ENCODE measurements at regions not wholly inside any gene's neighbourhood (a gene's known extent, or its start where the extent isn't known, plus 50 kb on each side); places are given as distances from the start of the nearest gene placed in this dataset.

DNA sequence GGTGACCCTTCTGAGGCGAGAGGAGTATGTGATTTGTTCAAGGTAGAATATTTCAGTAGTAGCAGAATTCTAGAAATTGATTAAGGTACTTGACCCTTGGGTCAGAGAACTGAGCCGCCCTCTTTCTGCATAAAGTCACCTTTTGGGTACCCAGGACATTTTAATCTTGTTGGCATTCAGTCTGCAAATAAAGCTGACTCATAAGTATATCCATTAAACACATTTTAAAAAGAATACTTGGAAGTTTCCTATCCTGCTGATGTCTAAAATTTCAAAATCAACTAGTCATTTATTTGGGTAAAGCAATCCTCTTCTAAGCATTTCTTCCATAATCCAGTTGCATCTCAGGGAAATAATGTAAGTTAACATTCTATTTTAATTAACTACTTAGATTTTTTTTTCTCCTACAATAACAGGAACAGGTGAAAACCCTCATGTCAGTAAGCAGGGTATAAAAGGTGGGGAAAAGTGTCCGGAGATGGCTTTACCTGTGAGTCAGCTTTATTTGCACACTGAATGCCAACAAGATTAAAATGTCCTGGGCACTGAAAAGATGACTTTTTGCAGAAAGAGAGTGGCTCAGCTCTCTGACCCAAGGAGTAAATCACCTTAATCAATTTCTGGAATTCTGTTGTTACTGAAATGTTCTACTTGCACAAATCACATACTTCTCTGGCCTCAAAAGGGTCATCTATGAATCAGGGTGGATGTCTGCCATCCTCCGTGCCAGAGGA lies 78.7 kb upstream of the ITGA6 start (continued):
- TF ChIP-seq, protein P1, sequence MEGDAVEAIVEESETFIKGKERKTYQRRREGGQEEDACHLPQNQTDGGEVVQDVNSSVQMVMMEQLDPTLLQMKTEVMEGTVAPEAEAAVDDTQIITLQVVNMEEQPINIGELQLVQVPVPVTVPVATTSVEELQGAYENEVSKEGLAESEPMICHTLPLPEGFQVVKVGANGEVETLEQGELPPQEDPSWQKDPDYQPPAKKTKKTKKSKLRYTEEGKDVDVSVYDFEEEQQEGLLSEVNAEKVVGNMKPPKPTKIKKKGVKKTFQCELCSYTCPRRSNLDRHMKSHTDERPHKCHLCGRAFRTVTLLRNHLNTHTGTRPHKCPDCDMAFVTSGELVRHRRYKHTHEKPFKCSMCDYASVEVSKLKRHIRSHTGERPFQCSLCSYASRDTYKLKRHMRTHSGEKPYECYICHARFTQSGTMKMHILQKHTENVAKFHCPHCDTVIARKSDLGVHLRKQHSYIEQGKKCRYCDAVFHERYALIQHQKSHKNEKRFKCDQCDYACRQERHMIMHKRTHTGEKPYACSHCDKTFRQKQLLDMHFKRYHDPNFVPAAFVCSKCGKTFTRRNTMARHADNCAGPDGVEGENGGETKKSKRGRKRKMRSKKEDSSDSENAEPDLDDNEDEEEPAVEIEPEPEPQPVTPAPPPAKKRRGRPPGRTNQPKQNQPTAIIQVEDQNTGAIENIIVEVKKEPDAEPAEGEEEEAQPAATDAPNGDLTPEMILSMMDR (IDR thresholded peaks at IDR 0.05 in 2 of 3, conservative IDR thresholded peaks at IDR 0.05 in 1 of 3; ENCODE audit: borderline replicate concordance in 1 of 3, insufficient read depth in 1 of 3, low read depth in 2 of 3, low read length in 2 of 3): no peak
- TF ChIP-seq SRF (IDR thresholded peaks at IDR 0.05; ENCODE audit: low read depth) (no peak), CEBPB (IDR thresholded peaks at IDR 0.05; ENCODE audit: low read depth) (no peak), POLR2AphosphoS5 (IDR thresholded peaks at IDR 0.05; ENCODE audit: low read depth, low read length) (no peak), ELF1 (IDR thresholded peaks at IDR 0.05; ENCODE audit: borderline replicate concordance, low read depth) (no peak), EZH2phosphoT487 (IDR thresholded peaks at IDR 0.05; ENCODE audit: borderline replicate concordance) (no peak), YY1 (IDR thresholded peaks at IDR 0.05; ENCODE audit: extremely low read depth, insufficient replicate concordance, low read depth, low read length) (no peak), FOSL1 (IDR thresholded peaks at IDR 0.05; ENCODE audit: low read depth) (no peak)

DNA sequence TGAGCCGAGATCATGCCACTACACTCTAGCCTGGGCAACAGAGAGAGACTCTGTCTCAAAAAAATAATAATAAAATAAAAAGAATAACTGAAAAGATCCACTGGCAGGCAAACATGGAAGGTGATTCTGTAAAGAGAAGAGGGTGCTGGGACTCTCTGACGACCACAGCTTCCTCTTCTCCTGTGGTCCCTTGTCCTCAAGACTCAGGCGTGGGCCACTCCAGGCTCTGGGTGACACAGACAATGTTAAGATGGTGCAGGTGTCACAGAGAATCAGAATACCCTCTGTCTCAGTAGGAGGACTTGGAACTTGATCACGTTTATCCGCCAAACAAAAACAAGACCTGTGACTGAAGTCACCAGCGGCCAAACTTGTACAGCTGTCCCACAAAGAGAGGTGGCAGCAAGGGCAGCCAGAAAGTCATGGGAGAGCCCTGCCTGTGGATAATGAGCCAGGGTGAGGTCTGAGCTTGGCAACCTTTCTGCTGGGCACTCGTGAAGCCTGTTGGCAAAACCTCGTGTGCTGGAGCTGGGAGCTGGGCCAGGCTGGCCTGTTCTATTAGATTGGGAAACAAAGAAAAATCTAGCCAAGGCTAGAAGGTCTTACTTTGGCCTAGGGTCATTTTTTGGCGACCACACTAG lies 76.4 kb upstream of the ITGA6 start:
- ATAC-seq: no peak
- BruUV-seq (replicated peaks): no TSS peak
- no peak for TF ChIP-seq YY1 (IDR thresholded peaks at IDR 0.05; ENCODE audit: extremely low read depth, insufficient replicate concordance, low read depth, low read length)
- TF ChIP-seq ZFX (IDR thresholded peaks at IDR 0.05): no peak
- no peak for TF ChIP-seq ELF1 (IDR thresholded peaks at IDR 0.05; ENCODE audit: borderline replicate concordance, low read depth)
- TF ChIP-seq SIN3A (IDR thresholded peaks at IDR 0.05; ENCODE audit: low read depth): no peak
- TF ChIP-seq ZNF274 (IDR thresholded peaks at IDR 0.05; ENCODE audit: low read depth, low read length): no peak
- TF ChIP-seq SRF (IDR thresholded peaks at IDR 0.05; ENCODE audit: low read depth): no peak
- TF ChIP-seq, protein P2, sequence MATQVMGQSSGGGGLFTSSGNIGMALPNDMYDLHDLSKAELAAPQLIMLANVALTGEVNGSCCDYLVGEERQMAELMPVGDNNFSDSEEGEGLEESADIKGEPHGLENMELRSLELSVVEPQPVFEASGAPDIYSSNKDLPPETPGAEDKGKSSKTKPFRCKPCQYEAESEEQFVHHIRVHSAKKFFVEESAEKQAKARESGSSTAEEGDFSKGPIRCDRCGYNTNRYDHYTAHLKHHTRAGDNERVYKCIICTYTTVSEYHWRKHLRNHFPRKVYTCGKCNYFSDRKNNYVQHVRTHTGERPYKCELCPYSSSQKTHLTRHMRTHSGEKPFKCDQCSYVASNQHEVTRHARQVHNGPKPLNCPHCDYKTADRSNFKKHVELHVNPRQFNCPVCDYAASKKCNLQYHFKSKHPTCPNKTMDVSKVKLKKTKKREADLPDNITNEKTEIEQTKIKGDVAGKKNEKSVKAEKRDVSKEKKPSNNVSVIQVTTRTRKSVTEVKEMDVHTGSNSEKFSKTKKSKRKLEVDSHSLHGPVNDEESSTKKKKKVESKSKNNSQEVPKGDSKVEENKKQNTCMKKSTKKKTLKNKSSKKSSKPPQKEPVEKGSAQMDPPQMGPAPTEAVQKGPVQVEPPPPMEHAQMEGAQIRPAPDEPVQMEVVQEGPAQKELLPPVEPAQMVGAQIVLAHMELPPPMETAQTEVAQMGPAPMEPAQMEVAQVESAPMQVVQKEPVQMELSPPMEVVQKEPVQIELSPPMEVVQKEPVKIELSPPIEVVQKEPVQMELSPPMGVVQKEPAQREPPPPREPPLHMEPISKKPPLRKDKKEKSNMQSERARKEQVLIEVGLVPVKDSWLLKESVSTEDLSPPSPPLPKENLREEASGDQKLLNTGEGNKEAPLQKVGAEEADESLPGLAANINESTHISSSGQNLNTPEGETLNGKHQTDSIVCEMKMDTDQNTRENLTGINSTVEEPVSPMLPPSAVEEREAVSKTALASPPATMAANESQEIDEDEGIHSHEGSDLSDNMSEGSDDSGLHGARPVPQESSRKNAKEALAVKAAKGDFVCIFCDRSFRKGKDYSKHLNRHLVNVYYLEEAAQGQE (IDR thresholded peaks at IDR 0.05; ENCODE audit: low read depth): no peak
- no peak for TF ChIP-seq CBX3 (IDR thresholded peaks at IDR 0.05; ENCODE audit: low read depth)
- TF ChIP-seq ZBTB33 (IDR thresholded peaks at IDR 0.05; ENCODE audit: extremely low read depth, insufficient replicate concordance, low read length): no peak
- TF ChIP-seq EZH2phosphoT487 (IDR thresholded peaks at IDR 0.05; ENCODE audit: borderline replicate concordance): no peak
- no peak for TF ChIP-seq MAX (IDR thresholded peaks at IDR 0.05)
- TF ChIP-seq RAD21 (IDR thresholded peaks at IDR 0.05; ENCODE audit: low read depth): no peak

More for the DNA sequence above, 76.4 kb upstream of the ITGA6 start:
- H3K27ac ChIP-seq (ENCODE audit: low read depth, low read length): no peak overlapping the region
- no peak overlapping the region for H3K4me3 ChIP-seq (replicated peaks in 1 of 2; ENCODE audit: low read depth in 1 of 2, low read length in 2 of 2)
- H3K79me2 ChIP-seq (ENCODE audit: insufficient read depth, low read length): no peaks in the 10 kb centered on the region
- ChIA-PET POLR2A (no interaction called here), RAD21 (ENCODE audit: low non-redundant PET in 1 of 2, low total read pairs in 2 of 2, uncharacterized antibody in 2 of 2, unreplicated experiment in 2 of 2) (no interaction called here), CTCF (no interaction called here)
- no peaks in the 10 kb centered on the region for H3K27me3 ChIP-seq (ENCODE audit: insufficient read depth, low read length)
- no peak overlapping the region for H2AFZ ChIP-seq (ENCODE audit: low read depth, low read length, poor library complexity, severe bottlenecking)
- H3K9ac ChIP-seq (ENCODE audit: low read length): no peak overlapping the region
- H3K36me3 ChIP-seq (ENCODE audit: control insufficient read depth in 1 of 2, insufficient read depth in 2 of 2, low read length in 2 of 2): no peaks in the 10 kb centered on the region
- H3K4me2 ChIP-seq (ENCODE audit: low read length): no peak overlapping the region
- peaks cover 0 to 7% of the 10 kb centered on the region in 2 experiments; a peak in 2 of 4 replicates for H3K4me1 ChIP-seq (ENCODE audit: control insufficient read depth in 1 of 2, insufficient read depth in 2 of 2, low read length in 2 of 2)
- no peak for DNase-seq (ENCODE audit: low read depth, low spot score)
- H4K20me1 ChIP-seq (ENCODE audit: insufficient read depth): no peaks in the 10 kb centered on the region
- H3K9me3 ChIP-seq (ENCODE audit: control insufficient read depth in 1 of 2, insufficient read depth in 1 of 2, low read depth in 1 of 2, low read length in 2 of 2): no peaks in the 10 kb centered on the region
- intact Hi-C loops (cut with micrococcal nuclease): no loop called here
- H3K9me2 ChIP-seq (ENCODE audit: insufficient read depth): no peaks in the 10 kb centered on the region

All from HCT116 (cell line).